Hepatocyte (in vitro differentiated cells): ENCODE measurements at regions not wholly inside any gene's neighbourhood (a gene's known extent, or its start where the extent isn't known, plus 50 kb on each side); places are given as distances from the start of the nearest gene placed in this dataset.

Source experiments
- DNase-seq: peaks from one replicate; pipeline ENCODE4 v3.0.0-alpha.2; 2016; ENCODE audit warnings: low spot score
- H2AFZ ChIP-seq: fragments of 200-600 bp; sonication (generic); 2 replicates; pipeline ENCODE4 v1.6.0; 2016; ENCODE audit warnings: antibody characterized with exemption, mild to moderate bottlenecking
- H3K27ac ChIP-seq: fragments of 200-600 bp; sonication (generic); 2 replicates; pipeline ENCODE4 v1.5.1; 2016; ENCODE audit warnings: mild to moderate bottlenecking
- H3K27me3 ChIP-seq: fragments of 200-600 bp; sonication (generic); 2 replicates; pipeline ENCODE4 v1.6.1; 2016
- H3K36me3 ChIP-seq: fragments of 200-600 bp; sonication (generic); replicated peaks from 2 replicates; pipeline ENCODE4 v1.5.1; 2016; ENCODE audit warnings: low read depth; ENCODE audit not compliant: insufficient read depth
- H3K4me1 ChIP-seq: fragments of 200-600 bp; sonication (generic); 2 replicates; pipeline ENCODE4 v1.5.1; 2016; ENCODE audit warnings: mild to moderate bottlenecking, moderate library complexity; ENCODE audit not compliant: insufficient read depth
- H3K4me2 ChIP-seq: fragments of 200-600 bp; sonication (generic); 2 replicates; pipeline ENCODE4 v1.6.0; 2016
- H3K4me3 ChIP-seq: fragments of 200-600 bp; sonication (generic); 2 replicates; pipeline ENCODE4 v1.5.1; 2016; ENCODE audit warnings: mild to moderate bottlenecking
- H3K79me2 ChIP-seq: fragments of 200-600 bp; sonication (generic); 2 replicates; pipeline ENCODE4 v1.6.0; 2017; ENCODE audit warnings: mild to moderate bottlenecking
- H3K9me2 ChIP-seq: fragments of 200-600 bp; sonication (generic); replicated peaks from 2 replicates; pipeline ENCODE4 v1.6.0; 2017; ENCODE audit warnings: mild to moderate bottlenecking; ENCODE audit not compliant: insufficient read depth
- H3K9me3 ChIP-seq: fragments of 200-600 bp; sonication (generic); 2 replicates; pipeline ENCODE4 v1.5.1; 2016; ENCODE audit warnings: low read depth, mild to moderate bottlenecking
- H4K20me1 ChIP-seq: fragments of 200-600 bp; sonication (generic); 2 replicates; pipeline ENCODE4 v1.6.0; 2016; ENCODE audit warnings: mild to moderate bottlenecking; ENCODE audit not compliant: insufficient read depth, poor library complexity, severe bottlenecking
- EZH2 ChIP-seq: fragments of 200-600 bp; sonication (generic); IDR thresholded peaks from 2 replicates; pipeline ENCODE4 v1.6.1; 2016; ENCODE audit warnings: antibody characterized with exemption, mild to moderate bottlenecking, borderline replicate concordance
- EZH2phosphoT487 ChIP-seq: fragments of 200-600 bp; sonication (generic); IDR thresholded peaks from one replicate; pipeline ENCODE4 v1.6.1; 2018; ENCODE audit warnings: antibody characterized with exemption, mild to moderate bottlenecking, low read depth, moderate library complexity; ENCODE audit not compliant: unreplicated experiment, severe bottlenecking
- WGBS: methylation state at CpG from one replicate; pipeline ENCODE4 v1.1.6; 2016; ENCODE audit warnings: low lambda C conversion rate; ENCODE audit errors: missing lambda C conversion rate; 5-methylcytosine and 5-hydroxymethylcytosine counted together
- TF ChIP-seq, protein P1 (sequence below): fragments of 200-600 bp; sonication (generic); IDR thresholded peaks from 2 replicates; pipeline ENCODE4 v1.5.1; 2016; ENCODE audit warnings: antibody characterized with exemption, mild to moderate bottlenecking; ENCODE audit not compliant: poor library complexity

DNA sequence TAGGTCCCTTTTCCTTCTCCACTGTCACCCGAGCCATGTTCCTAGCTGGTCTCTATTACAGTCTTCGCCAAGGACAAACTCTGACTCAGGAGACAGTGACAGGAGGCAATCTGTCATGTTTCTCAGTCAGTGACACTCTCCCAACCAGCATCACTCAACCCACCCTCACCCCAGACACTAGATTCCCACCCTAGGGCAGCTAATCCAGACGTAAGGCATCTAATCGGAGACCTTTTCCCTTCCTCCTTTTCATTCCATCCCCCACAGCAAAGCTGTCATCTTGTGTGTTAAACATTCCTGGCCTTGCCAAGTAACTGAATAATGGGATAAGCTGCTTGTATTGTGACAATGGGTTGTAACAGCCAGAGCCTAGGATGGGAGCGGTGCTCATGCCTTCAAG lies 95.2 kb downstream of the SNX18 start:
- Histone ChIP-seq H4K20me1 (no peaks in the 10 kb centered on the region), H3K9me3 (no peaks in the 10 kb centered on the region), H3K9me2 (no peaks in the 10 kb centered on the region), H3K4me1 (no peaks in the 10 kb centered on the region), H3K4me2 (no peak overlapping the region), H3K36me3 (no peaks in the 10 kb centered on the region), H3K27me3 (no peaks in the 10 kb centered on the region), H3K4me3 (no peak overlapping the region), H3K79me2 (no peaks in the 10 kb centered on the region), H2AFZ (no peak overlapping the region), H3K27ac (no peak overlapping the region)
- TF ChIP-seq, protein P1, sequence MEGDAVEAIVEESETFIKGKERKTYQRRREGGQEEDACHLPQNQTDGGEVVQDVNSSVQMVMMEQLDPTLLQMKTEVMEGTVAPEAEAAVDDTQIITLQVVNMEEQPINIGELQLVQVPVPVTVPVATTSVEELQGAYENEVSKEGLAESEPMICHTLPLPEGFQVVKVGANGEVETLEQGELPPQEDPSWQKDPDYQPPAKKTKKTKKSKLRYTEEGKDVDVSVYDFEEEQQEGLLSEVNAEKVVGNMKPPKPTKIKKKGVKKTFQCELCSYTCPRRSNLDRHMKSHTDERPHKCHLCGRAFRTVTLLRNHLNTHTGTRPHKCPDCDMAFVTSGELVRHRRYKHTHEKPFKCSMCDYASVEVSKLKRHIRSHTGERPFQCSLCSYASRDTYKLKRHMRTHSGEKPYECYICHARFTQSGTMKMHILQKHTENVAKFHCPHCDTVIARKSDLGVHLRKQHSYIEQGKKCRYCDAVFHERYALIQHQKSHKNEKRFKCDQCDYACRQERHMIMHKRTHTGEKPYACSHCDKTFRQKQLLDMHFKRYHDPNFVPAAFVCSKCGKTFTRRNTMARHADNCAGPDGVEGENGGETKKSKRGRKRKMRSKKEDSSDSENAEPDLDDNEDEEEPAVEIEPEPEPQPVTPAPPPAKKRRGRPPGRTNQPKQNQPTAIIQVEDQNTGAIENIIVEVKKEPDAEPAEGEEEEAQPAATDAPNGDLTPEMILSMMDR, result no peak
- DNase-seq, result no peak
- WGBS, result 91% methylated on average over 5 of the region's 5 CpGs

- Histone ChIP-seq H3K9me2 (no peaks in the 10 kb centered on the region), H3K9me3 (no peaks in the 10 kb centered on the region), H3K27me3 (no peaks in the 10 kb centered on the region), H2AFZ (no peak overlapping the region), H3K79me2 (no peaks in the 10 kb centered on the region), H3K27ac (no peak overlapping the region), H3K36me3 (no peaks in the 10 kb centered on the region), H3K4me1 (no peaks in the 10 kb centered on the region), H4K20me1 (no peaks in the 10 kb centered on the region), H3K4me3 (no peak overlapping the region), H3K4me2 (no peak overlapping the region)
- TF ChIP-seq EZH2, result no peak
- no peak for TF ChIP-seq EZH2phosphoT487
- TF ChIP-seq, protein P1, result no peak
- 76% methylated on average over 5 of the region's 5 CpGs for WGBS
- no peak for DNase-seq
Measured at GRCh38 chr5:54611290-54611951, 93.9 kb downstream of the SNX18 start.

GRCh38 chr5:54610197-54610944 lies 92.8 kb downstream of the SNX18 start:
- Histone ChIP-seq H3K9me3 (no peaks in the 10 kb centered on the region), H3K27me3 (no peaks in the 10 kb centered on the region), H3K27ac (no peak overlapping the region), H3K9me2 (no peaks in the 10 kb centered on the region), H3K4me3 (no peak overlapping the region), H2AFZ (no peak overlapping the region), H4K20me1 (no peaks in the 10 kb centered on the region), H3K36me3 (no peaks in the 10 kb centered on the region), H3K79me2 (no peaks in the 10 kb centered on the region), H3K4me1 (no peaks in the 10 kb centered on the region), H3K4me2 (no peak overlapping the region)
- 76% methylated on average over 6 of the region's 6 CpGs for WGBS
- no peak for TF ChIP-seq EZH2phosphoT487
- TF ChIP-seq, protein P1, result no peak
- TF ChIP-seq EZH2, result no peak
- no peak for DNase-seq
